MM.1S (cell line): ENCODE measurements at regions not wholly inside any gene's neighbourhood (a gene's known extent, or its start where the extent isn't known, plus 50 kb on each side); places are given as distances from the start of the nearest gene placed in this dataset.

ENCODE experiments used
- DNase-seq: peaks from one replicate; pipeline ENCODE4 v3.0.0-alpha.2; 2015
- H2AFZ ChIP-seq: fragments of 300-600 bp; sonication (generic); 2 replicates; pipeline ENCODE4 v1.6.0; 2016; ENCODE audit warnings: antibody characterized with exemption, low read length
- H3F3A ChIP-seq: fragments of 300-600 bp; sonication (generic); 2 replicates; pipeline ENCODE4 v1.6.1; 2016; ENCODE audit warnings: mild to moderate bottlenecking, antibody characterized with exemption, low read length, moderate library complexity, mixed read lengths; ENCODE audit not compliant: insufficient read depth
- H3K27ac ChIP-seq: fragments of 300-600 bp; sonication (generic); 2 replicates; pipeline ENCODE4 v1.5.1; 2016; ENCODE audit warnings: mild to moderate bottlenecking, low read length
- H3K27me3 ChIP-seq: fragments of 300-600 bp; sonication (generic); replicated peaks from 2 replicates; pipeline ENCODE4 v1.6.0; 2016; ENCODE audit warnings: low read length; ENCODE audit not compliant: insufficient read depth
- H3K36me3 ChIP-seq: fragments of 300-600 bp; sonication (generic); replicated peaks from 2 replicates; pipeline ENCODE4 v1.6.1; 2016; ENCODE audit warnings: mild to moderate bottlenecking, low read length, mixed read lengths; ENCODE audit not compliant: insufficient read depth
- H3K4me1 ChIP-seq: fragments of 300-600 bp; sonication (generic); 2 replicates; pipeline ENCODE4 v1.6.1; 2016; ENCODE audit warnings: low read length, mixed read lengths
- H3K4me2 ChIP-seq: fragments of 300-600 bp; sonication (generic); 2 replicates; pipeline ENCODE4 v1.6.0; 2016; ENCODE audit warnings: low read depth, low read length
- H3K4me3 ChIP-seq: fragments of 300-600 bp; sonication (generic); 2 replicates; pipeline ENCODE4 v1.5.1; 2016; ENCODE audit warnings: low read length, mixed read lengths
- H3K79me2 ChIP-seq: fragments of 300-600 bp; sonication (generic); 2 replicates; pipeline ENCODE4 v1.6.1; 2016; ENCODE audit warnings: mixed run types, low read length, mixed read lengths
- H3K9ac ChIP-seq: fragments of 300-600 bp; sonication (generic); 2 replicates; pipeline ENCODE4 v1.6.1; 2016; ENCODE audit warnings: low read length, mixed read lengths
- H3K9me2 ChIP-seq: fragments of 300-600 bp; sonication (generic); replicated peaks from 2 replicates; pipeline ENCODE4 v1.6.1; 2016; ENCODE audit warnings: mild to moderate bottlenecking, low read length, mixed read lengths; ENCODE audit not compliant: insufficient read depth
- H3K9me3 ChIP-seq: fragments of 300-600 bp; sonication (generic); replicated peaks from 2 replicates; pipeline ENCODE4 v1.6.1; 2016; ENCODE audit warnings: mild to moderate bottlenecking, low read length, mixed read lengths; ENCODE audit not compliant: insufficient read depth
- H4K20me1 ChIP-seq: fragments of 300-600 bp; sonication (generic); 2 replicates; pipeline ENCODE4 v1.6.1; 2016; ENCODE audit warnings: mild to moderate bottlenecking, low read length, moderate library complexity, mixed read lengths; ENCODE audit not compliant: insufficient read depth
- CTCF ChIP-seq: fragments of 300-600 bp; sonication (generic); IDR thresholded peaks from 2 replicates; pipeline ENCODE4 v1.5.1; 2016; ENCODE audit warnings: antibody characterized with exemption, low read length, mixed read lengths
- EZH2 ChIP-seq: fragments of 300-600 bp; sonication (generic); optimal IDR thresholded peaks from 2 replicates; pipeline ENCODE3; 2017; ENCODE audit warnings: low read depth, mild to moderate bottlenecking, antibody characterized with exemption, low read length, mixed read lengths
- EZH2phosphoT487 ChIP-seq: fragments of 300-600 bp; sonication (generic); IDR thresholded peaks from 2 replicates; pipeline ENCODE4 v1.6.1; 2018; ENCODE audit warnings: antibody characterized with exemption, low read length

GRCh38 chr14:54331516-54331915, 65.3 kb upstream of the CDKN3 start:
- Histone ChIP-seq H2AFZ (no peak overlapping the region), H3K4me3 (no peak overlapping the region), H3K9me2 (no peaks in the 10 kb centered on the region), H3F3A (no peaks in the 10 kb centered on the region), H3K79me2 (no peaks in the 10 kb centered on the region), H3K9ac (no peak overlapping the region), H3K4me1 (no peaks in the 10 kb centered on the region), H3K9me3 (no peaks in the 10 kb centered on the region), H3K4me2 (no peak overlapping the region), H3K27ac (no peak overlapping the region), H4K20me1 (no peaks in the 10 kb centered on the region), H3K36me3 (no peaks in the 10 kb centered on the region), H3K27me3 (no peaks in the 10 kb centered on the region)
- no peak for DNase-seq
- TF ChIP-seq EZH2 (no peak), CTCF (no peak), EZH2phosphoT487 (no peak)

- no peaks in the 10 kb centered on the region for H4K20me1 ChIP-seq
- H3K4me1 ChIP-seq, result no peaks in the 10 kb centered on the region
- no peak for DNase-seq
- no peak overlapping the region for H3K4me3 ChIP-seq
- H3K9me2 ChIP-seq, result no peaks in the 10 kb centered on the region
- H2AFZ ChIP-seq, result no peak overlapping the region
- no peaks in the 10 kb centered on the region for H3K36me3 ChIP-seq
- H3K27ac ChIP-seq, result no peak overlapping the region
- no peak overlapping the region for H3K4me2 ChIP-seq
- H3K9ac ChIP-seq, result no peak overlapping the region
- H3K79me2 ChIP-seq, result no peaks in the 10 kb centered on the region
- TF ChIP-seq EZH2phosphoT487, result no peak
- no peak for TF ChIP-seq EZH2
- TF ChIP-seq CTCF, result no peak
- H3K9me3 ChIP-seq, result no peaks in the 10 kb centered on the region
- no peaks in the 10 kb centered on the region for H3K27me3 ChIP-seq
- H3F3A ChIP-seq, result no peaks in the 10 kb centered on the region
Observed at GRCh38 chr14:54332490-54332889, 64.3 kb upstream of the CDKN3 start.

- H3K4me3 ChIP-seq, result no peak overlapping the region
- no peaks in the 10 kb centered on the region for H4K20me1 ChIP-seq
- no peak overlapping the region for H2AFZ ChIP-seq
- no peaks in the 10 kb centered on the region for H3K4me1 ChIP-seq
- H3K79me2 ChIP-seq, result no peaks in the 10 kb centered on the region
- no peaks in the 10 kb centered on the region for H3K36me3 ChIP-seq
- H3K9ac ChIP-seq, result no peak overlapping the region
- no peak overlapping the region for H3K27ac ChIP-seq
- no peaks in the 10 kb centered on the region for H3K9me3 ChIP-seq
- H3K27me3 ChIP-seq, result no peaks in the 10 kb centered on the region
- no peaks in the 10 kb centered on the region for H3K9me2 ChIP-seq
- H3F3A ChIP-seq, result no peaks in the 10 kb centered on the region
- DNase-seq, result no peak
- TF ChIP-seq EZH2, result no peak
- no peak for TF ChIP-seq EZH2phosphoT487
- TF ChIP-seq CTCF, result no peak
- H3K4me2 ChIP-seq, result no peak overlapping the region
Observed at GRCh38 chr14:54333511-54333910, 63.3 kb upstream of the CDKN3 start.
